NCI-H2029 (cell line): ENCODE measurements at regions not wholly inside any gene's neighbourhood (a gene's known extent, or its start where the extent isn't known, plus 50 kb on each side); places are given as distances from the start of the nearest gene placed in this dataset.
"Not testable (repeated sequence)": the region's sequence is repeated elsewhere in the genome, so short reads cannot be mapped to it uniquely, and the experiment has no call there.

Experiments used
- DNase-seq: peaks from one replicate; lab custom pipeline; 2025; lab: John Stamatoyannopoulos, UW

DNA sequence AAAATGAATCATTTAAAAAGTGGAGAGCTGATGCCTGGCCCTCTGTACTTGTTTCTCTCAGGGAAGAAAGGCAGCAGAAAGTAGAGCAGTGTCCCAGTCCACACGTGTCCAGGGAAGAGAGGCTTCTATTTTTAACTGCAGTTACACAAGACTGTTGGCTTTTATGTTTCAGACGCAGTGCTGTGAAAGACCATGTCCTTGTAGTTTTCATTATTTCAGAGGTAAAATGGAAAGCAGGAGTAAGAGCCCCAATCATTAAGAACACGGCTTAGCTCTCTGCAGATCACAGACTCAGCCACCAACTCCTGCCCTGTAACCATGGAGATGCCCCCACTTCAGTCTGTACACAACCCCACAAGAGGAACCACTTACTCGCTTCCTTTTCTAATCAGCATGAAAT is 336.3 kb downstream of the DAD1 start:
- DNase-seq: no peak

DNA sequence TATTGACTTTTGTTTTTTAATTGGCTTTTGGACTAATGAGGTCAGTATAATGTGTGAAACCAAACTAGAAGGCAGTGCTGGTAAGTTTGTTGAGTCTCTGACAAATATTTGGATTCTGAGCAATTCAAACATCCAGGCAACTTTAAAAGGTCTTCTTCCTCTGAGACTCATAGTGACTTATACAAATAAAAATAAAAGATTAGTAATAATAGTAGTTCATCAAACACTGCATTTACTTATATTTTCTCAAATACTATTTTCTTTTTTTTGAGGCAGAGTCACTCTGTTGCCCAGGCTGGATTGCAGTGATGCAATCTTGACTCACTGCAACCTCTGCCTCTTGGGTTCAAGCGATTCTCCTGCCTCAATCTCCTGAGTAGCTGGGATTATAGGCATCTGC is 337.9 kb downstream of the DAD1 start:
- DNase-seq: no peak

DNA sequence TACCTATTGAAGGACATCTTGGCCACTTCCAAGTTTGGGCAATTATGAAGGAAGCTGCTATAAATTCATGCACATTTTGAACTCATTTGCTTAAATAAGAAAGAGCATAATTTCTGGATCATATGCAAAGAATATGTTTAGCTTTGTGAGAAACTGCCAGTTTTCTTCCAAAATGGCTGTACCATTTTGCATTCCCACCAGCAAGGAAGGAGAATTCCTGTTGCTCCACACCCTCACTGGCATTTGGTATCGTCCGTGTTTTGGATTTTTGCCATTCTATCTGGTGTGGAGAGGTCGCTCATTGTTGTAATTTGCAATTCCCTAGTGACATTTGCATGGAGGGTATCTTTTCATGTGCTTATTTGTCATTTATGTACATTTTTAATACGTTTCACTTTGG is 339.3 kb downstream of the DAD1 start:
- DNase-seq: no peak

DNA sequence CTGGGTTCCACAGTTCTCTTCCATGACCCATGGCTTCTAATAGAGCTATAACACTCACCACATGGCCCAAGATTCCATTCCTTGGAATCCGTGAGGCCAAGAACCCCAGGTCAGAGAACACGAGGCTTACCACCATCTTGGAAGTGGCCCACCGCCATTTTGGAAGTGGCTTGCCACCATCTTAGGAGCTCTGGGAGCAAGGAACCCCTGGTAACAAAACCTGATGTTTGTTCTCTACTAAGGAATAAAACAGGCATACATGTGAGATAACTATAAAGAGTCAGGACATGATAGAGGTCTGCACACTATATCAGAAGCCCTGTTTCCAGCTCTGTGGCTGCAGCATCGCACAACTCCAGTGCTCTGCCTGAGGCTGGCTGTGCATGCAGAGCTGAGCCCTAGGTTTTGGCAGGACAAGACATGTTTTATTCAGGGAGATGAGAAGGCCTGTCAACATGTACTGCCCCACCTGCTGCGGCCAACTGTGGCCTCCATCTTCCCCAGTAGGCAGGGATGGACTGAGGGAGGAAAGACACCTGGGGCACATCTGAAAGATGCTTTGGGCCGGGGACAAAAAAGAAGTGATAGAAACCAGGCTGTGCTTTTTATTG is 344.9 kb downstream of the DAD1 start:
- DNase-seq: no peak

DNA sequence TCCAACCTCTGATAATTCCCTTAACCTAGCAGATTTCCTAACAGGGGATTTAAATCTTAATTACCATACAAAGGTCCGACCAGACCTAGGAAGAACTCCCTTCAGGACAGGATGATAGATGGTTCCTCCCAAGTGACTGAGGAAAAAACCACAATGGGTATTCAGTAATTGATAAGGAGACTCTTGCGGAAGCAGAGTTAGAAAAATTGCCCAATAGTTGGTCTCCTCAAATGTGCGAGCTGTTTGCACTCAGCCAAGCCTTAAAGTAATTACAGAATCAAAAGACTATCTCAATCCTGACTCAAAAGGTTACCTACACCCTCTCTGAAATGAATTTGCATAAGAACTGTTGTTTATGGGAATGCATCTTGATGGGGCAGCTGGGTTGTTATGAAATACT is 350.7 kb downstream of the DAD1 start:
- not testable (repeated sequence) for DNase-seq

DNA sequence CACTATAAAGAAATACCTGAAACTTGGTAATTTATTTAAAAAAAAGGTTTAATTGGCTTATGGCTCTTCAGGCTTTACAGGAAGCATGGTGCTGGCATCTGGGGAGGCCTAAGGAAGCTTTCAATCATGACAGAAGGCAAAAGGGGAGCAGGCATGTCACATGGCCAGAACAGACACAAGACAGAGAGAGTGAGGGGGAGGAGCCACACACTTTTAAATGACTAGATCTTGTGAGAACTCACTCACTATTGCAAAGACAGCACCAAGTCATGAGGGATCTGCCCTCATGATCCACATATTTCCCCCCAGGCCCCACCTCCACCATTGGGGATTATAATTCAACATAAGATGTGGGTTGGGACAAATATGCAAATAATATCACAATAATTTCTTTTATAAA is 355.6 kb downstream of the DAD1 start:
- DNase-seq: no peak

DNA sequence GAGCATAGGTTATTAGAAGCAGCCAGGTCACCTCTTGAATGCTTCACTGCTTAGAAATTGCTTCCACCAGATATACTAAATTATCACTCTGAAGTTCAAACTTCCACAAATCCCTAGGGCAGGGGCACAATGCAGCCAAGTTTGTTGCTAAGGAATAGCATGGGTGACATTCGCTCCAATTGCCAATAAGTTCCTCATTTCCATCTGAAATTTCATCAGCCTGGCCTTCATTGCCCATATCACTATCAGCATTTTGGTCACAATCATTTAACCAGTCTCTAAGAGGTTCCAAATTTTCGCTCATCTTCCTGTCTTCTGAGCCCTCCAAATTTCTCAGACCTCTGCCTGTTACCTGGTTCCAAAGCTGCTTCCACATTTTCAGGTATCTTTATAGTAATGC is 356.1 kb downstream of the DAD1 start:
- no peak for DNase-seq

DNA sequence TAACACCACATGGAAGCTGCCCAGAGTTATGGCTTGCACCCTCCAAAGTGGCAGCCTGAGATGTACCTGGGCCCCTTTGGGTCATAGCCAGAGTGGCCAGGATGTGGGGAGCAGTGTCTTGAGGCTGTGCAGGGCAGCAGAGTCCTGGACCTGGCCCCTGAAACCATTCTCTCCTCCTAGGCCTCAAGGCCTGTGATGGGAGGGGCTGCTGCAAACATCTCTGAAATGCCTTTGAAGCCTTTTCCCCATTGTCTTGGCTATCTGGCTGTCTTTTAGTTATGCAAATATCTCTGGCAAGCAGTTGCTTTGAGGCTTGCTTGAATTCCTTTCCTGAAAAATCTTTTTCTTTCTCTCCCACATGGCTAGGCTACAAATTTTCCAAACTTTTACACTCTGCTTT is 356.5 kb downstream of the DAD1 start:
- no peak for DNase-seq

DNA sequence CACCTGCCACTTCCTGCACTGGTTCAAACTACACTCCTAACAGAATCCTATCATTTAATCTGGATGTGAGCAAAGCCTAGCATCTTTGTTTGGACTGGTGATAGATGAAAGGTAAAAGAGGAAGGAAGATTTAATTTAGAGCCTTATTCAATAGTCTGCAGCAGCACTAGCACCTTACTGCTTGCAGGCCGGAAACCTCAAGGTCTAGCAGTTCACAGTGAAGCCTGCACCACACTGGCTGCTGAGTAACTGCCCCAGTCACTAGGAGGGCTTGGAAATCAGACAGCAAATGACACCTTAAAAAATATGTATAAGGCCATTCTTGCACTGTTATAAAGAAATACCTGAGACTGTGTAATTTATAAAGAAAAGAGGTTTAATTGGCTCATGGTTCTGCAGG is 358.0 kb downstream of the DAD1 start:
- DNase-seq: no peak

DNA sequence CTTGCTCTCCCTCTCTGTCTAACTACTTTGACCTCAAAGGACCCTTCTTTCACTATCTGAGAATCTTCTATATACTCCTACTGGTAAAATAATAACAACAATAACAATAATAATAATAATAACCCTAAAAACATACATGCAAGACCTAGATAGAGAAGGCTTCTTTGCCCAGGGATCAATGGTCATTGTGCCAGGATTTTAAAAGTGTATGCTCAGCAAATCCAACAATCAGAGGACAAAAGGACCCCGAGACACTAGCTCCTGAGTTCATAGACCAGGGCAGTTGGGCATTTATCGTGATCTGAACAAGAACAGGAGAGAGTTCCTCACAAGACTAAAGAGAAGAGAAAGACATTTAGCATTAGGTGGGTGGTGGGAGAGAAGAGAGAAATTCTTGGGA is 358.5 kb downstream of the DAD1 start:
- no peak for DNase-seq

DNA sequence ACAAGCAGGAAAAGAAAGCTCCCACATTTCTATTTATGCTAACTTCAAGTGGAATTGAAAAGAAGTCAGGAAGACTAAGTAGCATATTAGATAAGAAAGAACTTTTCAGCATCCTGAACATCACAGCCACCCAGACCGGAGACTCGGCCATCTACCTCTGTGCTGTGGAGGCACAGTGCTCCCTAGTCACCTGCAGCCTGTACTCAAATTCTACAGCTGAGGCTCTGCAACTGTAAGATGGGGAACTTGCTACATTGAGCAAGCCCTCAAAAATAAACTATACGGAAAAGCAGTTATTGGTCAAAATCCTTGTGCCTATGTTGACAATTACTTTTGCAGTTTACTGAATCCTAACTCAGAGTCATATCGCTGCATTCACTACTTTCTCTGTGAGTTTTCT is 361.9 kb downstream of the DAD1 start:
- no peak for DNase-seq

DNA sequence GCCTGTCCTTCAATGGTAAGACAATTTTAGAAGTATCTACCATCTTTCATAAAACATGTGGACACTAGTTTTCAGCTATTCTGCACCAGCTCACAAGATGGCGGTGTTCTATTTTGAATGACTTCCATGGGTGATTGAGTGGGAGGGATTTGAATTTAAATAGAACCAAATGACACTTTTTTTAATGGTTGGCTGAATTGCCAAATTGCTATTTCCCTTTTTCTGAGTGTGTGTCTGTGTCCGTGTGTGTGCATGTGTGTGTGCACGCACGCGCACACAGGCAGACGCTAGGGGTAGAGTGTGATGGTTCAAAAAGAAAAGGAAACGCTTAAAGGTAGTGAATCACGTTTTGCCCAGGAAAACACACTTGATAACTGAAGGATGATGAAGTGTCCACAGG is 362.6 kb downstream of the DAD1 start:
- DNase-seq: no peak

DNA sequence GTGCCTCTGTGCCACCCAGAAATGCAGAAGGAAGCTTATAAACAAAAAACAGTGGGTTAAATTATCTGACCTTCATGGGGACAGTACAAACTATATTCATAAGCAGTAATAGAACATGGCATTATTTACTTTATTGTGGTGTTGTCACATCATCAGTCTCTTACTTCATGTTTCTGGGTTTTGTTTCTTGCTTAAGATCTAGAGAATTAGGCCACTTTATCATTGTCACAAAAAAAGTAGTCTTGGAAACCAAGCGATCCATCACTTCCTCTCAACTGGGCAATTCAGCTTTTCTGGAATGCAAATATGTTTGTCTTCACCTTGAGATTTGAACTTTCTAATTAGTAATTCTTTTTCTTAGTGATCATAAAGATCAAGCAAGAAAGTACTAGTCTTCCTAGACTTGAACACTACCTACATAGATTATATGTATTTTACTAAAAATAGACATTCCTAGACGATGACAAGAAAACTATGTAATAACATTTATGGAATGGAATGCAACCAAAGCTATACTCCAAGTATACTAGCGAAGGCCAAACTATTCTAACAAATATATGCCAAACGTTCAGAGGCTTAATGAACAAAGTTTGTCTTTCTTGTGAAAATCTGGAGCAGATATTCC is 363.4 kb downstream of the DAD1 start:
- DNase-seq: no peak

DNA sequence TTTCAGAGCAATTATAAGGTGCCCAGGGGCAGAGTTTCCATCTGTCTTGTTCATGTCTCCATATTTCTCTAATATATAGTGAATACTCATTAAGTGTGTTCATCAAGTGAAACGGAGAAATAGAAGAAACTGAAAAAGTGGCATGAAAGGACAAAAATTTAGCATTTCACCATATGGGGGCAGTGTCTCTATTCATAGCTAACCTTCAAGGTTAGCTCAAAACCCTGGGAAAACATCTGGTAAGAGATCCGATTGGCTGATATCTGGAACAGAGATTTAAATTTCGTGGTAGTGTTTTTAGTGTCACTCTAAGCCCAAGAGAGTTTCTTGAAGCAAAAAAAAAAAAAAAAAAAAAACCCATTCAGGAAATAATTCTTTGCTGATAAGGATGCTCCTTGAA is 367.5 kb downstream of the DAD1 start:
- DNase-seq: no peak

DNA sequence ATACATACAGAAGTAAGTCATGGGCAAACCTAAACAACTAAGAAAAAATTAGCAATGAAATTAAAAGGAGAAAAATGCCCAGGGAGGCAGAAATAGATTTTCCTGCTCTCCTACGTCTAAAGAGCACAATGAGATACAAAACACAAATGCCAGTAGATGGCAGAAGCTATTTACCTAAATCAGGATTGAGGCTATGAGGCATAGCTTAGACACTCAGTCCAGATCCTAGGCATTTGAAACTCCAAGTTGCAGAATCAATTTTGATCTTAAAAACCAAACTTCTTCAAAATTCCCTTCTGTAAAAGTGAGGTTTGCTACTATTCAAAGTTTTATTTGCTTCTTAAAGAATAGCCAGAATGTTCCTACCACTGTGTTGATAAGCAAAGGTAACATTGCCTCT is 368.6 kb downstream of the DAD1 start:
- no peak for DNase-seq

DNA sequence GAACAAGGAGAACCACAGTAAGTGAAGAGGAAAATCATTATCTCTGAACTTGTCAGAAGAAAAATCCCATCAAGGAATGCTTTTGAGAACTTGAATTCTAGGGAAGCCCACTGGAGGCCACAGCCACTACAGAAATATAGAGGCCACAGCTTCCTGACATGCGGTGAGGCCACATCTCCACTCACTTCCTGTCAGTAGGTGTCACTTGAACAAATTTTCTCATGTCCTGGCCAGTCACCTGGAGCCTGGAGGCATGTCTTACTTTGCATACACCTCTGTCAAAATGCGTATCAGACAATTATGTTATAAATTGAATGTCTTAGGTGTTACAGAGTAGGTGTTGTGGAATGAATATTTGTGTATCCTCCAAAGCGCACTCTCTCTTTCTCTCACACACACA is 370.3 kb downstream of the DAD1 start:
- no peak for DNase-seq

DNA sequence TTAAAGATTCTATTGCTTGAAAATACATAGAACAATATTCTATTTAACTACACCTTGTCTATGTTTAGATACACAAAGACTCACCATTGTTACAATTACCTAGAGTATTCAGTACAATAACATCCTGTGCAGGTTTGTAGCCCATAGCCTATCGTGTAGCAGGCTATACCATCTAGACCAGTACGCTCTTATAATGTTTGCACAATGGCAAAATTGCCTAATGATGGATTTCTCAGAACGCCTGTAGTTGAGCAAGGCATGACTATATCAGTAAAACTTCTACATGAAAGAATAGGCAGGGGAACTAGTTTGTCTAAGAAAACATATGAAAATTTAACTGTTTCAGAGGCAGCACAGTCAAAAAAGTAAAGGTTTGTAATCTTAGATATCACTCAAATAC is 375.9 kb downstream of the DAD1 start:
- DNase-seq: no peak

DNA sequence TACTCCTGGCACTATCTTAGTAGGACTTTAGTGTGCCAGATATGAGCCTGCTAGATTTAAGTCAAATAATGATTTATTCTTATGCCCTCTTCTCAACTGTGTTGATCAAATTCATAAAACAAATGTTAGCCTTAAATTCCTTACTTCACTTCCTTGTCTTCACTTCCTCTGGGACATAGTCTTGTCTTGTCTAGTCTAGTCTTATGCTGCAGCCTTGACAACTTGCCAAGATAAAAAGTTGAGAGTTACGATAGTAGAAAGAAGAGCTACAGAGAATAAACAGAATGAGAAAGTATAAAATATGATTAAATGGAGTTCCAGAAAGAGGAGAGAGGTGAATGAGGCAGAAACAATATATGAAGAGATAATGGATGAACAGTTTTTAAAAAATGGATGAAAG is 378.1 kb downstream of the DAD1 start:
- DNase-seq: no peak

DNA sequence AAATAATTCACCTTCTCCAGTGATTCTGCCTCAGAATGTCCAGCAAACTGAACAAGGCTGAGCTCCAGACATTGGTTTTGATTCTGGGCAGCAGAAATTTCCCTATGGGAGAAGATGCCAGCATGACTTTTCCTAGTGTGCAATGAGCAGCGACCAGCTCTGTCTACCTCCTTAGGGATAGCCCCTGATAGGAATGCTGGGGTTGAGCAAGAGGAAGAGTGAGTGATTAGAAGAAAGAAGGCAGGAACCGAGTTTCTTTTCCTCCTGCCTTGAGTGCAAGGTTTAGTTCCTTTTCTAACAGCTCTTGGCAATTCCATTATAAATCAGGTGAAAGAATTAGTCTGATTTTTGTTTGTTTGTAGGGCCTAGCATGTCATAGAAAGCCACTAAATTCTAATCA is 379.0 kb downstream of the DAD1 start:
- DNase-seq: no peak

DNA sequence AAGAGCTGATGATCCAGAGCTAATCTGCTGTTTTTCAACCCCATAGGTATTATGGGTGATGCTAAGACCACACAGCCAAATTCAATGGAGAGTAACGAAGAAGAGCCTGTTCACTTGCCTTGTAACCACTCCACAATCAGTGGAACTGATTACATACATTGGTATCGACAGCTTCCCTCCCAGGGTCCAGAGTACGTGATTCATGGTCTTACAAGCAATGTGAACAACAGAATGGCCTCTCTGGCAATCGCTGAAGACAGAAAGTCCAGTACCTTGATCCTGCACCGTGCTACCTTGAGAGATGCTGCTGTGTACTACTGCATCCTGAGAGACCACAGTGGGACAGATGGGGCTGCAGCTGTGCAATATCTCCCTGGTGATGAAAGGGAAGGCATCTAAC is 386.0 kb downstream of the DAD1 start:
- no peak for DNase-seq

DNA sequence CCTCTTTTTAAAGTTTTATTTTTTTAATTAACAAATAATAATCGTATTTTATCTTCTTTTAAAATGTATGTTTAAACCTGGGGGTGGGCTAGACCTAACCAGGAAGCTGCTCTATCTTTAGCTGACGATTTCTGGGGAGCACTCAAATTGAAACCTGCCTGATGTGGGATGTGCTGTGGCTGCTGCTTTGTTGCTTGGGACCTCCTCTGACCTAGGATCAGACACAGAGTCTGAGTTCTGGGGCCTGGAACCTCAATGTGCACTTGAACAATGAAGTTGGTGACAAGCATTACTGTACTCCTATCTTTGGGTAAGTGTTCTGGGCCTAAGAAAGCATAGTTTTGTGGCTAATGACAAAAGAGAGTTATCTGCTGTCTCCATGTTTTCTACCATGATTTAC is 386.7 kb downstream of the DAD1 start:
- DNase-seq: no peak

DNA sequence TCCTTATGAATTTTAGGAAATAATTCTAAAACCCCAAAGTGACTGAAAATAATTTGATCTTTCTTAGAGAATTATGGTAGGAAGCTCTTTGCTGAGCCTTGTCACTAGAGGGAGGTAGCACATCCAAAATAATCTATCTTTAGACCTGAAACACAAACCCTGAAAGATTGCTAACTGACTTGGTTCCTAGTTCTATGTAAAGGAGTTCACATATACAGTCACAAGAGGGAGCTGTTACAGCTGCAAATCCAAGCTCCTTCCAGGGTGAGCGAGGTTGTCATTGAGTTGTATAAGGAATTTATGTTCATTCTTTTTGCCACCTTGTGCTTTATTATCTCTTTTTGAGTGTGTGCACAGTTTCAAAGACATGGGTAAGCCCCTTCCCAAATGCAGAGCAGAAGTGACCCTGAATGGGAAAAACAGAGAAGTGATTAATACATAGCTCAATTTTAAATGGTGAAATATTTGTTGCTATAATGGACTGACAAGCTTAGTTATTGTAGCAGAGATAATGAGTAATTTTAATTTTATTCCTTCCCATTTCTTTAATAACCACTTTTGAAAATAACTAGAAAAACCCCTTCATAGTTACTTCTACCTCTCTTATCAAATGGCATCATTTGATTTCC is 387.9 kb downstream of the DAD1 start:
- no peak for DNase-seq

DNA sequence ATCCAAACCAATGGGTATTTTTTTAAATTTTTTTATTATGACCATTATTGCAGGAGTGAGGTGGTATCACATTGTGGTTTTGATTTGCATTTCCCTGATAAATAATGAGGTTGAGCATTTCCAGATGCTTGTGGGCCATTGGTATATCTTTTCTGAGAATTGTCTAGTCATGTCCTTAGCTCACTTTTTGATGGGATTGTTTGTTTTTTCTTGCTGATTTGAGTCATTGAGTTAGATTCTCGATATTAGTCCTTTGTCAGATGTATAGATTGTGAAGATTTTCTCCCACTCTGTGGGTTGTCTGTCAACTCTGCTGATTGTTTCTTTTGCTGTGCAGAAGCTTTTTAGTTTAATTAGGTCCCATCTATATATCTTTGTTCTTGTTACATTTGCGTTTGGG is 388.9 kb downstream of the DAD1 start:
- DNase-seq: not testable (repeated sequence)

DNA sequence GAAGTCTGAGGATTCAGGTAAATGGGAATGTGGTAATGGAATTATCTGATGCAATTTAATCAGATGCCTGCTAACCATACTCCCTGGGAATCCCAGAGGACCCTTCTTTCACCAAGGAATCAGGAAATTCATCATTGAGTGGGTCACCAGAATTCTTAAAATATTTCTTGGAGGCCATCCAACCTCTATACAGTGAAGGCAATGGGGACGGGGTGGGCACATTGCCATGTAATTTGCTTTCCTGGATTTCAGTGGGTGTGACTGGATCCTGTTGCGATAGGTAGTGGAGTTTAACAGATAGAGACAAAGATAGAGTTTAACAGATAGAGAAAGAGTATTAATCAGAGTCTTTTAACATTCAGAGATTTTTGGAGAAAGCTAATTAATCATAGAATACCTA is 394.4 kb downstream of the DAD1 start:
- DNase-seq: no peak
